Stimulated activated CD4-positive, alpha-beta T cell treated with anti-CD3 and anti-CD28 coated beads, Interleukin-4, amount 100 ng/mL, for 24 hours (primary cell): ENCODE measurements at regions not wholly inside any gene's neighbourhood (a gene's known extent, or its start where the extent isn't known, plus 50 kb on each side); places are given as distances from the start of the nearest gene placed in this dataset.
A peak's percentile ranks its signal among the peaks of the same experiment; 100 is the strongest.
"Not testable (repeated sequence)": the region's sequence is repeated elsewhere in the genome, so short reads cannot be mapped to it uniquely, and the experiment has no call there.

Source experiments
- DNase-seq: peaks from one replicate; pipeline ENCODE4 v3.0.0-alpha.2; 2020

DNA sequence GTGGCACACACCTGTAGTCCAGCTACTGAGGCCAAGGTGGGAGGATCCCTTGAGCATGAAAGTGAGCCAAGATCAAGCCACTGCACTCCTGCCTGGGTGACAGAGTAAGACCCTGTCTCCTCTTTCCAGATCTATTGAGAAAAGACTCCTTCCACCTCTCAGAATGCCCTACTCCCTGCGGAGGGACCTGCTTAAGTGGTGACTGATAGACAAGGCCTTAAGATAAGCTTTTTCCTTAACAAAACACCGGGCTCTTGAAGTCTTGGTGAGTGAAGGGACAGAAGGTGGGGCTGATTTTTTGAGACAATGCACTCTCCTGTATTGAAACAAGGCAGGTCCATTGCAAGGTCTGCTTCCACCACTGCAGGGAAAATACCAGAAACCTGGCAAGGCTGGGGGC lies 338.4 kb upstream of the FRG2C start:
- no peak for DNase-seq

DNA sequence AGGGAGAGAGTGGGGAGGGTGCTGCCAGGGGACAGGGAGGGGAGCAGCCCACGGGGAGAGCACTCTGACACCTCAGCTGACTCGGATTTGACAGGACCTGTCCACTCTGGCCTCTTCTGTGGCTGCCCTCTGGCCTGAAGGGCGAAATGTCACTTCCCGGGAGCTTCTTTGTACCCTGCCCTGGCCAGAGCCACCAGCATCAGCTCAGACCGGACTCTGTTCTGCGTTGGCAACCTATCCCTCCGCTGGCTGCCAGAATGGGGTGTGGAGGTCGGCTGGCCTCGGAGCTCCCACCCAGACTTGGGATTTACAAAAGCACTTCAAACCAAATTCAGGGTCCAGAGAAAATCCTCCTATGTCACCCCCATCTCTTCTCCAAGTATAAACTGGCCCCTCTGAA lies 336.7 kb upstream of the FRG2C start:
- no peak for DNase-seq

GRCh38 chr3:75329476-75330097 lies 334.5 kb upstream of the FRG2C start:
- no peak for DNase-seq

DNA sequence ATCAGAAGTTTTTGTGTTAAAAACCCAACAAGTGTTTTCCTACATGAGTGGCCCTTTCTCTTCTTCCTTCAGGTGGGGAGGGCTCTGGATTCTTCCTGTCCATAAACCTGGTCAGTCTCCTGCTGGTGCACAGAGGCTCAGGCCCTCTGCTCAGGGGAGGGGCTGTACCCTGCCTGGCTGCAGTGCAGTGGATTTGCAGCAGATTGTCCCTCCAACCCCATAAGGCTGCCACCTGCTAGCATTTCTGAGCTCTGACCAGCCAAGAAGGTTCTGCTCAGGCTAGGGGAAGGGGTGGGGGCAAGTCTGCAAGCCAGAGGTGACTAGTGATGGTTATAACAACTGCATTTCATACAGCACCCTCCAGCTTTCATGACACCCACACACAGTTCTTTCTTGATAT lies 333.7 kb upstream of the FRG2C start:
- DNase-seq: not testable (repeated sequence)

DNA sequence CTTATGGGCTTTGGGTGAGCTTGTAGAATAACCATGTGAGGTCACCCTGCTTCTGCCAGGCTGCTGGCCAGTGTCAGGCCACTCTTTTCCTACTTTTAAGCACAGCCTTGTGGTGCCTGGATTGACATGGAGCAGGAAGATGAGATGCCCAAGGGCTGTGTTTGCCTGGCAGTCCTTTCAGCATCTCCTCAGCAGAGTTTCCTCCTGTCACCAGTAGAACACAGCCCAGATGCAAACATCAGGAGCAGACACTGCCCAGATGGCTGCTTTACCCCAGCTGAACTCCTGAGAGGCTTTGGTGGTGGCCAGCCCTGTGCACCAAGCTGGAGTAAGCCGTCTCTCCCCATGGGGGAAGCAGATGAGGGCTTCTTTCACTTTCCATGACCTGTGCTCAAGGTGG lies 332.0 kb upstream of the FRG2C start:
- not testable (repeated sequence) for DNase-seq

DNA sequence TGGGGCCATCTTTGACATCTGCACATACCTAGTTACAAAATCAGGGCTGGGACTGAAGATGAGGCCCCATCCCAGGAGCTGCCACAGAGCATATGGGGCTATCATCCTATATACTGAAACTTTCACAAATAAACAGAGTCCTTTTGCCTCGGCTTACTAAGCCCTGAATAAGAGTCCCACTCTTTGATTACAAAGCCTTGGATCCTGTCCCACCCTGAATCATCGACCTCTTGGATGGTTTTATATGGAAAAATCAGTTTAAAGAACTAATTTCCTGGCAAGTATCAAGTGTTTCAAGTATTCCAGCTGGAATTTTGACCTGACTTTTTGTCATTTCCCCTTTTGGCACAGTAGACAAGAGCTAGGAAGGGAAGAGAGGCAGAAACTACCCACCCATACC lies 331.3 kb upstream of the FRG2C start:
- DNase-seq: no peak

- DNase-seq: no peak
These were observed 329.8 kb upstream of the FRG2C start for GRCh38 chr3:75334299-75334698.

- no peak for DNase-seq
These were observed 326.8 kb upstream of the FRG2C start for GRCh38 chr3:75337226-75337900.

GRCh38 chr3:75338342-75338741 lies 325.8 kb upstream of the FRG2C start:
- no peak for DNase-seq

- no peak for DNase-seq
These were observed 322.6 kb upstream of the FRG2C start for GRCh38 chr3:75341324-75342067.

GRCh38 chr3:75342425-75342824 lies 321.7 kb upstream of the FRG2C start:
- DNase-seq: no peak

DNA sequence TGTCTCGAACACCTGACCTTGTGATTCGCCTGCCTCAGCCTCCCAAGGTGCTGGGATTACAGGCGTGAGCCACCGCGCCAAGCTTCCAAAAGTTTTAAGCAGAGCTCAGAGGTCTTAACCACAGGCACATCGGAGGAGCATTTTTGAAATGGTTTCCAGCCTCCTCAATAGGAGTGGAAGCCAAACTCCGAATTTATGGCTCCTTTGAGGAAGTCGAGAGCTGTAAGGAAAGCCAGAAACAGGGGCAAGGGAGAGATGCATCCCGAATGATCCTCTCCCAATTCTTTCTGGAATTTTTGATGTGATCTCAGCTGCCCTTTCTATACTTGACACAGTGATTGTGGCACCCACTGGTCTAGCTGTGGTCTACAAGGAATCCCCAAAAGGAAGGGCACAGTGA lies 313.6 kb upstream of the FRG2C start:
- not testable (repeated sequence) for DNase-seq

DNA sequence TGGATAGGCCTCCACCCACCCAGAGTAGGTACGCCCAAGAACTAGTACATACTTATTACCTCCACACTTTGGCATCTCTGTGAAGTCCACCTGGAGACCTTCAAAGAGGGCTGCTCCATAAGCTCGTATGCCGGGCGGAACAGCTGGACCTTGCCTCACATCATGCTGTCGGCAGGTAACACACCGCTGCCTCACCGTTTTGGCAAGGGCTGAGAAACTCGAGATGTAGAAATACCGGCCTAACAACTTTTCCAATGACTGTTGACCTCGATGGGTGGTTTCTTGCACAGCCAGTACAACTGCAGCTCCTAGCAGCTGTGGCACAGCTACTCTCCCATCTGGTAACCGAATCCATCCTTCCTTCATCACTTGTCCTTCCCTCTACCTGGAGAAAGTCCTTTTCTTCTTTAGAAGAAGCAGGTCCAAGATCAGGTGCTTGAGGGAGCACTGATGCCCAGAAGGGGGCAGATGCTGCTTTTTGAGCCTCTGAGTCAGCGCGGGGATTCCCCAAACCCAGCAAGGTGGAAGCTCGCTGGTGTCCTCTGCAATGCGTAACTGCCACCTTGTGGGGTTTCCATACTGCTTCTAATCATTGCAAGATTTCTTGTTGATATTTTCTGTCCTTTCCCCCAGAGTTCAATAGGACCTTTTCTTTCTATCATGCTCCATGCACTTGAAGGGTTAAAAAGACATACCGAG lies 301.9 kb upstream of the FRG2C start:
- peak; percentile 41 for DNase-seq

DNA sequence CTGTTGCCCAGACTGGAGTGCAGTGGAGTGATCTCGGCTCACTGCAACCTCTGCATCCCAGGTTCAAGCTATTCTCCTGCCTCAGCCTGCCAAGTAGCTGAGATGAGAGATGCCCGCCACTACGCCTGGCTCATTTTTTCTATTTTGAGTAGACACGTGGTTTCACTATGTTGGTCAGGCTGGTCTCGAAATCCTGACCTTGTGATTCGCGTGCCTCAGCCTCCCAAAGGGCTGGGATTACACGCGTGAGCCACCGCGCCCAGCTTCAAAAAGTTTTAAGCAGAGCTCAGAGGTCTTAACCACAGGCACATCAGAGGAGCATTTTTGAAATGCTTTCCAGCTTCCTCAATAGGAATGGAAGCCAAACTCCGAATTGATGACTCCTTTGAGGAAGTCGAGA lies 291.2 kb upstream of the FRG2C start:
- not testable (repeated sequence) for DNase-seq

DNA sequence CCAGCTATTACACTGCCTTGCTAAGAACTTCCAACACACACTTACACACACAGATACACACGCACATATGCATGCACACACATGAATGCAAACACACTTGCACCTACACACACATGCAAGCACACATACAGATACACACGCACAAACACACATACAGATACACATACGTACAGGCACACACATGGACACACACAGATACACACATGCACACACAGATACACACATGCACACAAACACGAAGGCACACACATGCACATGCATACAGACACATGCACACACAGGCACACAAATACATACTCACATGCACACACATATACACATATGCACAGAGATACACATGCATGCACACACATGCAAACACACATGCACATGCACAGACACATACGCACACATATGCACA lies 284.3 kb upstream of the FRG2C start:
- DNase-seq: not testable (repeated sequence)

DNA sequence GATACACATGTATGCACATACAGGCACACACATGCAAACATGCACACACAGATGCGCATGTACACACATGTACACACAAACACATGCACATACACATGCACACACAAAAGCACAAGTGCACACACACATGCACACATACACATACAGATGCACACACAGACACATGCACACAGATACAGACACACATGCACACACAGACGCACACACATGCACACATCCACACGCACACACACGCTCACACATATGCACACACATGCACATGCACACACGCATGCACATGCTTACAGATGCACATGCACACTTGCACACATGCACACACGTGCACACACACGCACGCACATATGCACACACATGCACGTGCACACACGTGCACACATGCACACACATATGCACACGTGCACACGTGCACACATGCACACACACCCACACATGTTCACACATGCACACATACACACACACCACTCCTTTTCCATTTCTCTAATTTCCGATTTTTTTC lies 283.8 kb upstream of the FRG2C start:
- no peak for DNase-seq

- DNase-seq: not testable (repeated sequence)
These were observed 280.1 kb upstream of the FRG2C start for GRCh38 chr3:75384016-75384415.

GRCh38 chr3:75388486-75389124 lies 275.5 kb upstream of the FRG2C start:
- not testable (repeated sequence) for DNase-seq

DNA sequence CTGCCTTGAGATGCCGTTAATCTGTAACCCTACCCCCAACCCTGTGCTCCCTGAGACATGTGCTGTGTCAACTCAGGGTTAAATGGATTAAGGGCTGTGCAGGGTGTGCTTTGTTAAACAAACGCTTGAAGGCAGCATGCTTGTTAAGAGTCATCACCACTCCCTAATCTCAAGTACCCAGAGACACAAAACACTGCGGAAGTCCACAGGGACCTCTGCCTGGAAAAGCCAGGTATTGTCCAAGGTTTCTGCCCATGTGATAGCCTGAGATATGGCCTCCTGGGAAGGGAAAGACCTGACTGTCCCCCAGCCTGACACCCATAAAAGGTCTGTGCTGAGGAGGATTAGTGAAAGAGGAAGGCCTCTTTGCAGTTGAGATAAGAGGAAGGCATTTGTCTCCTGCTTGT lies 270.8 kb upstream of the FRG2C start:
- not testable (repeated sequence) for DNase-seq

GRCh38 chr3:75394102-75394501 lies 270.0 kb upstream of the FRG2C start:
- not testable (repeated sequence) for DNase-seq

- not testable (repeated sequence) for DNase-seq
These were observed 269.4 kb upstream of the FRG2C start for GRCh38 chr3:75394562-75395360.
